ENCODE measurements at regions not wholly inside any gene's neighbourhood (a gene's known extent, or its start where the extent isn't known, plus 50 kb on each side); places are given as distances from the start of the nearest gene placed in this dataset.

- no peak for DNase-seq (ENCODE audit: low read depth)
Observed at GRCh38 chr20:3354247-3354646, 53.2 kb downstream of the DNAAF9 start.

GRCh38 chr20:3353646-3354045 lies 53.8 kb downstream of the DNAAF9 start:
- no peak for DNase-seq (ENCODE audit: low read depth)

- no peak for DNase-seq (ENCODE audit: low read depth)
Observed at GRCh38 chr20:3352202-3352601, 55.3 kb downstream of the DNAAF9 start.

- no peak for DNase-seq (ENCODE audit: low read depth)
Observed at GRCh38 chr20:3350422-3350821, 57.0 kb downstream of the DNAAF9 start.

GRCh38 chr20:3349786-3350185 lies 57.7 kb downstream of the DNAAF9 start:
- DNase-seq (ENCODE audit: low read depth): no peak

- DNase-seq (ENCODE audit: low read depth): no peak
Observed at GRCh38 chr20:3342766-3343165, 64.7 kb downstream of the DNAAF9 start.

- no peak for DNase-seq (ENCODE audit: low read depth)
Observed at GRCh38 chr20:3340443-3340842, 67.0 kb downstream of the DNAAF9 start.

GRCh38 chr20:3339571-3339970 lies 67.9 kb downstream of the DNAAF9 start:
- DNase-seq (ENCODE audit: low read depth): no peak

- no peak for DNase-seq (ENCODE audit: low read depth)
Observed at GRCh38 chr20:3339076-3339475, 68.4 kb downstream of the DNAAF9 start.

- DNase-seq (ENCODE audit: low read depth): no peak
Observed at GRCh38 chr20:3334156-3334943, 73.1 kb downstream of the DNAAF9 start.

- no peak for DNase-seq (ENCODE audit: low read depth)
Observed at GRCh38 chr20:3330046-3330741, 77.3 kb downstream of the DNAAF9 start.

GRCh38 chr20:3328501-3328900 lies 79.0 kb downstream of the DNAAF9 start:
- no peak for DNase-seq (ENCODE audit: low read depth)

- no peak for DNase-seq (ENCODE audit: low read depth)
Observed at GRCh38 chr20:3326779-3327521, 80.5 kb downstream of the DNAAF9 start.

GRCh38 chr20:3325864-3326263 lies 81.6 kb downstream of the DNAAF9 start:
- no peak for DNase-seq (ENCODE audit: low read depth)

GRCh38 chr20:3323398-3323797 lies 84.1 kb downstream of the DNAAF9 start:
- peak; percentile 22 for DNase-seq (ENCODE audit: low read depth)

GRCh38 chr20:3318226-3318884 lies 79.4 kb upstream of the SLC4A11 start:
- DNase-seq (ENCODE audit: low read depth): no peak

GRCh38 chr20:3316136-3316535 lies 77.1 kb upstream of the SLC4A11 start:
- no peak for DNase-seq (ENCODE audit: low read depth)

GRCh38 chr20:3315136-3315535 lies 76.1 kb upstream of the SLC4A11 start:
- DNase-seq (ENCODE audit: low read depth): no peak

- no peak for DNase-seq (ENCODE audit: low read depth)
Observed at GRCh38 chr20:3314391-3314790, 75.4 kb upstream of the SLC4A11 start.

- DNase-seq (ENCODE audit: low read depth): peak; percentile 25
Observed at GRCh38 chr20:3313683-3314065, 74.7 kb upstream of the SLC4A11 start.

- DNase-seq (ENCODE audit: low read depth): peak; percentile 93
Observed at GRCh38 chr20:3312940-3313682, 74.1 kb upstream of the SLC4A11 start.

All from renal cortical epithelial cell (primary cell).